ENCODE measurements at regions not wholly inside any gene's neighbourhood (a gene's known extent, or its start where the extent isn't known, plus 50 kb on each side); places are given as distances from the start of the nearest gene placed in this dataset.

DNA sequence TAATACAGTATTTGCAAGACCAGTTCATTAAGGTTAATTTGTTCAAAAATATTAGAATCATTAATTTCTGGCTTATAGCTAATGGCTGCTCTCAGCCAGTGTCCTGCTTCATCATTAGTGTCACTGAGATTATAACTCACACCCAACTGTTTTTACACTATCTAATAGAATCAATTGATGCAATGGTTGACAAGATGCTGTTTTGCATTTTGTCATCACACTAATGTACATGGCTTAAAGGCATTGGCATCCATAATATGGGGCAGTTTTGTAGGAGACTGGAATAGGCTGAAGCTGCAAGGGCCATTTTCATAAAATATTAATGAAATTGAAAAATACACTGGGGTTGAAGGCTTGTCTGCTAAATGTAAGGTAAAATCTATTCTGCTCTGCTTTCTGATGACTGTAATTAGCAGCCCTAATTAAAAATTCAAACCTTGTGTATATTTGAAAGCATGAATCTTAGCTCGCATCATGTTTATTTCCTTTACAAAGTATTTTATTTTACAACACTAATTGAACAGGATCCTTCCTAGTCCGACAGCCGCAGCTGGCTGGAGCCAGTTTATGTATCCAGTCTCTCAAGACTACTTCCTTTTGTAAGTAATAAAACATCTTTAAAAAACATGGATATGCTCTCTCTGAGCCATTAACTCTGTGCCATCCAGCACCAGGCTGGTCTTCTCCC is 296.7 kb downstream of the POU4F1 start:
- Histone ChIP-seq H3K9ac (ENCODE audit: low read length) (no peak overlapping the region), H4K20me1 (ENCODE audit: low read depth, low read length) (no peaks in the 10 kb centered on the region), H2AFZ (ENCODE audit: low read depth, low read length, severe bottlenecking) (no peak overlapping the region), H3K9me3 (ENCODE audit: insufficient read depth, low read length) (no peaks in the 10 kb centered on the region), H3K36me3 (ENCODE audit: low read length) (no peaks in the 10 kb centered on the region), H3K27me3 (ENCODE audit: low read length) (no peaks in the 10 kb centered on the region), H3K79me2 (ENCODE audit: insufficient read depth, low read length) (no peaks in the 10 kb centered on the region), H3K9me2 (replicated peaks; ENCODE audit: insufficient read depth, low read length) (no peaks in the 10 kb centered on the region), H3K4me3 (ENCODE audit: insufficient read depth, low read length, poor library complexity, severe bottlenecking) (no peak overlapping the region), H3K27ac (ENCODE audit: low read depth, low read length) (no peak overlapping the region), H3K4me2 (ENCODE audit: low read depth, low read length, poor library complexity, severe bottlenecking) (no peak overlapping the region), H3F3A (ENCODE audit: insufficient read depth) (no peaks in the 10 kb centered on the region)
- no peak for TF ChIP-seq EZH2phosphoT487 (conservative IDR thresholded peaks at IDR 0.05; ENCODE audit: low read length)
- TF ChIP-seq, protein P1, sequence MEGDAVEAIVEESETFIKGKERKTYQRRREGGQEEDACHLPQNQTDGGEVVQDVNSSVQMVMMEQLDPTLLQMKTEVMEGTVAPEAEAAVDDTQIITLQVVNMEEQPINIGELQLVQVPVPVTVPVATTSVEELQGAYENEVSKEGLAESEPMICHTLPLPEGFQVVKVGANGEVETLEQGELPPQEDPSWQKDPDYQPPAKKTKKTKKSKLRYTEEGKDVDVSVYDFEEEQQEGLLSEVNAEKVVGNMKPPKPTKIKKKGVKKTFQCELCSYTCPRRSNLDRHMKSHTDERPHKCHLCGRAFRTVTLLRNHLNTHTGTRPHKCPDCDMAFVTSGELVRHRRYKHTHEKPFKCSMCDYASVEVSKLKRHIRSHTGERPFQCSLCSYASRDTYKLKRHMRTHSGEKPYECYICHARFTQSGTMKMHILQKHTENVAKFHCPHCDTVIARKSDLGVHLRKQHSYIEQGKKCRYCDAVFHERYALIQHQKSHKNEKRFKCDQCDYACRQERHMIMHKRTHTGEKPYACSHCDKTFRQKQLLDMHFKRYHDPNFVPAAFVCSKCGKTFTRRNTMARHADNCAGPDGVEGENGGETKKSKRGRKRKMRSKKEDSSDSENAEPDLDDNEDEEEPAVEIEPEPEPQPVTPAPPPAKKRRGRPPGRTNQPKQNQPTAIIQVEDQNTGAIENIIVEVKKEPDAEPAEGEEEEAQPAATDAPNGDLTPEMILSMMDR (IDR thresholded peaks at IDR 0.05; ENCODE audit: insufficient read depth, low read length, poor library complexity, severe bottlenecking): no peak

DNA sequence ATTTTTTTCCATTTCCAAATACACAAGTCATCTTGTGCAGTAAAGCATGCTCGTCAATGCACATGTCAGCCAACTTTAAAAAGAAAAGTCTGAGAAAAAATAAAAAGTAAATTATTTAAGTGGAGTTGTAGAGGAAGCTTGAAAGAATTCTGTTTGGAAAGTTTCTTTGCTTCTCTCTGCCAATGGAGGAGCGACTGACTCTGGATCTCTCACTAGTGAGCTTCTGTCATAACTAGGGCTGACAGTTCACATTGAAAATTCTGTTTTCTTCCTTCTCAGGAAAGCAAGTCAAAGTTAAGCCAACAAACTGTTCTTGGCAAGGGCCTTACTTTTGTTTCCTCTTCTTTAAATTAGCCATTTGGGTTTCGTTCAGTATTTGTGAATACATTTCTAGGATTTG is 298.2 kb downstream of the POU4F1 start:
- H3K79me2 ChIP-seq (ENCODE audit: insufficient read depth, low read length): no peaks in the 10 kb centered on the region
- H3K27me3 ChIP-seq (ENCODE audit: low read length): no peaks in the 10 kb centered on the region
- H3K36me3 ChIP-seq (ENCODE audit: low read length): no peaks in the 10 kb centered on the region
- H2AFZ ChIP-seq (ENCODE audit: low read depth, low read length, severe bottlenecking): no peak overlapping the region
- no peaks in the 10 kb centered on the region for H3K9me2 ChIP-seq (replicated peaks; ENCODE audit: insufficient read depth, low read length)
- H3F3A ChIP-seq (ENCODE audit: insufficient read depth): no peaks in the 10 kb centered on the region
- H3K9ac ChIP-seq (ENCODE audit: low read length): no peak overlapping the region
- TF ChIP-seq EZH2phosphoT487 (conservative IDR thresholded peaks at IDR 0.05; ENCODE audit: low read length): no peak
- TF ChIP-seq, protein P1 (IDR thresholded peaks at IDR 0.05; ENCODE audit: insufficient read depth, low read length, poor library complexity, severe bottlenecking): no peak
- no peak overlapping the region for H3K27ac ChIP-seq (ENCODE audit: low read depth, low read length)
- no peak overlapping the region for H3K4me3 ChIP-seq (ENCODE audit: insufficient read depth, low read length, poor library complexity, severe bottlenecking)
- H4K20me1 ChIP-seq (ENCODE audit: low read depth, low read length): no peaks in the 10 kb centered on the region
- no peaks in the 10 kb centered on the region for H3K9me3 ChIP-seq (ENCODE audit: insufficient read depth, low read length)
- no peak overlapping the region for H3K4me2 ChIP-seq (ENCODE audit: low read depth, low read length, poor library complexity, severe bottlenecking)

DNA sequence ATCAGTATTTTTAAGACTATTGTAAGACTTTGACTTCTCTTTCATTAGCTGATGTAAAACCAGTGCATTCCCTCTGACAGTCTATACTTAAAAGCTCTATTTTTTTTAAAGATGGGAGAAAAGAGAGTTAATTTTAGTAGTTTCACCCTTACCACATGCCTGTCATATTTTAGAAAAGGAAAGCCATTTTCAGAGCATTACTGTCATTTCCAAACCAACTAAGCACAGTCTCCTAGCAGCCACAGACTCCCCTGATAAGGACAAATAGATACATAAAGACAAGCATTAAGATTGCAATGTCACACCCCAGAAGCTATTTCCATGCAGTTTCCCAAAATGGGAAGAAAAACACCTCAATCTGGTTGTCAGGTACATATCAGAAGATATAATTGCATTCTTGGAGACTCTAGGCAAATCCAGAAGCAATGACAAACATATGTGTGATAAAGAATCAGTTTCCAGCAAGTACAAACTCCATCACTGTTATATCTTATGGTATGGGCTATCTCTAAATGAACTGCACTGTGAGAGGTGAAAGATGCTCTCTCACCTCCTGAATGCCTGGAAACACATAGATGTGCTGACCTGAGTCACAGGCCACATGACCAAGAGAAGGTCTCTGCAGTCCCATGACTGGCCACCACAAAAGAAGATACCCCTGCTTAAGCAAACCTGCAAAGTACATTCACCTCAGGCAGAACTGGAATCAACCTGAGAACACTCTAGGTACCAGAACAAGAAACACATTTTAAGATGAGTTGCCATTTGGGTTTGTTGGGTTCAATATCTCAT is 303.3 kb downstream of the POU4F1 start:
- H3K79me2 ChIP-seq (ENCODE audit: insufficient read depth, low read length): no peaks in the 10 kb centered on the region
- H4K20me1 ChIP-seq (ENCODE audit: low read depth, low read length): no peaks in the 10 kb centered on the region
- H3K4me3 ChIP-seq (ENCODE audit: insufficient read depth, low read length, poor library complexity, severe bottlenecking): no peak overlapping the region
- H3K9me3 ChIP-seq (ENCODE audit: insufficient read depth, low read length): no peaks in the 10 kb centered on the region
- H3K9ac ChIP-seq (ENCODE audit: low read length): no peak overlapping the region
- H3K4me2 ChIP-seq (ENCODE audit: low read depth, low read length, poor library complexity, severe bottlenecking): no peak overlapping the region
- no peak overlapping the region for H3K27ac ChIP-seq (ENCODE audit: low read depth, low read length)
- no peak overlapping the region for H2AFZ ChIP-seq (ENCODE audit: low read depth, low read length, severe bottlenecking)
- no peaks in the 10 kb centered on the region for H3K36me3 ChIP-seq (ENCODE audit: low read length)
- H3K27me3 ChIP-seq (ENCODE audit: low read length): no peaks in the 10 kb centered on the region
- no peaks in the 10 kb centered on the region for H3K9me2 ChIP-seq (replicated peaks; ENCODE audit: insufficient read depth, low read length)
- TF ChIP-seq, protein P1 (IDR thresholded peaks at IDR 0.05; ENCODE audit: insufficient read depth, low read length, poor library complexity, severe bottlenecking): no peak
- TF ChIP-seq EZH2phosphoT487 (conservative IDR thresholded peaks at IDR 0.05; ENCODE audit: low read length): no peak
- H3F3A ChIP-seq (ENCODE audit: insufficient read depth): no peaks in the 10 kb centered on the region
